GM13977 (cell line): ENCODE measurements at regions not wholly inside any gene's neighbourhood (a gene's known extent, or its start where the extent isn't known, plus 50 kb on each side); places are given as distances from the start of the nearest gene placed in this dataset.
A peak's percentile ranks its signal among the peaks of the same experiment; 100 is the strongest.

Source experiments
- DNase-seq: peaks from one replicate; pipeline ENCODE4 v3.0.0; 2012; ENCODE audit warnings: low spot score
- in situ Hi-C: fragments of 300-500 bp; cut with MboI; formaldehyde crosslinking; loops from one replicate; pipeline ENCODE4 v1.12.0; 2022; ENCODE audit warnings: low sequenced_read_pairs, low pct_unique_long_range_greater_than_20kb, mixed read lengths, inconsistent platforms; ENCODE audit not compliant: unreplicated experiment
- TF ChIP-seq, protein P1 (sequence below): IDR thresholded peaks from 2 replicates; pipeline ENCODE4 v1.5.1; 2012; ENCODE audit warnings: mild to moderate bottlenecking, control low read depth; ENCODE audit not compliant: insufficient read depth; ENCODE audit errors: extremely low read depth, missing control alignments

DNA sequence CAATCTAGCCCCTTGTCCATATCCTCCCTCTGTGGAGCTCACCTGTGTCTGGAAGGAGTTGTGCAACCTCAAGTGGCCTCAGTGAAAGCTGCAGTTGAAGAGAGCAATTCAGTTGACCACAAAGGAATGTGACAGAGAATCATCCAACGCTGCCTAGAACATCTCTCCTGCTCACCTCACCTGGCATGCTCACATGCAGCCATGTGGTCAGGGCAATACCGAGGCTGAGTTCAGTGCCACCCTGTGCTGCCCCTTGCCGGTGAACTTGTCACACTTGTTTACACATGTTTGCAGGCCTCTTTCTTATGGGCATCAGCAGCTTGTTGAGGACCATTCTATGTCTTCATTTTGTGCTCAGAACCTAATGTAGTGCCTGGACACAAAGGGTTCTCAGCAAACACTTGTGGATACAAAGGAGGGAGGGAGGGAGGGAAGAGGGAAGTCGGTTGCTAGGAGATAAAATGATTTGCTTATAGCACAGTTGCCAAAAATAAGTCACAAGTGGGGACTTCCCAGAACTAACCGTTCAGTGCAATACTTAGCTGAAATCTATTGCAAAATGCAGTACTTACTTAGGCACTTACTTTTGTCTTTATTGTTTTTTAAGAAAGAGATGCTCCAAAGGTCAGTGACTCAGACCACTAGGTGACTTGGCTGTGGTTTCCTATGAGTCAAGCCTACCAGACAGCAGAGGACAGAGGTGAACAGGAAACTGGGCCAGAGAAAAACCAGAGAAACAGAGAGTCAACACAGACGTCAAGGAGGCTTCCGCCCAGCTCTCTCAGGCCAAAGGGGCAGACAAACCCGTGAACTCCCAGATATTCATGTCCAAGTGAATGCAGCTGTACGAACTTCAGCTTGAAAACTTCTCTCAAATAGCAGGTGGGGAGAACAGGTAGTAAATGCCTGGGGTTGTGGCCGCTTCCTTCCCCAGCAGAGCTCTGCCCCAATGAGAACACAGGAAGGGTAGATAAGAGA is 227.8 kb upstream of the CTNNB1 start:
- DNase-seq = peak; percentile 66
- in situ Hi-C loops = loop anchor here (25.0 kb wide), 1 partner anchor 384 kb away; no protein-coding TSS in a partner anchor
- TF ChIP-seq, protein P1, sequence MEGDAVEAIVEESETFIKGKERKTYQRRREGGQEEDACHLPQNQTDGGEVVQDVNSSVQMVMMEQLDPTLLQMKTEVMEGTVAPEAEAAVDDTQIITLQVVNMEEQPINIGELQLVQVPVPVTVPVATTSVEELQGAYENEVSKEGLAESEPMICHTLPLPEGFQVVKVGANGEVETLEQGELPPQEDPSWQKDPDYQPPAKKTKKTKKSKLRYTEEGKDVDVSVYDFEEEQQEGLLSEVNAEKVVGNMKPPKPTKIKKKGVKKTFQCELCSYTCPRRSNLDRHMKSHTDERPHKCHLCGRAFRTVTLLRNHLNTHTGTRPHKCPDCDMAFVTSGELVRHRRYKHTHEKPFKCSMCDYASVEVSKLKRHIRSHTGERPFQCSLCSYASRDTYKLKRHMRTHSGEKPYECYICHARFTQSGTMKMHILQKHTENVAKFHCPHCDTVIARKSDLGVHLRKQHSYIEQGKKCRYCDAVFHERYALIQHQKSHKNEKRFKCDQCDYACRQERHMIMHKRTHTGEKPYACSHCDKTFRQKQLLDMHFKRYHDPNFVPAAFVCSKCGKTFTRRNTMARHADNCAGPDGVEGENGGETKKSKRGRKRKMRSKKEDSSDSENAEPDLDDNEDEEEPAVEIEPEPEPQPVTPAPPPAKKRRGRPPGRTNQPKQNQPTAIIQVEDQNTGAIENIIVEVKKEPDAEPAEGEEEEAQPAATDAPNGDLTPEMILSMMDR = peak; percentile 47

DNA sequence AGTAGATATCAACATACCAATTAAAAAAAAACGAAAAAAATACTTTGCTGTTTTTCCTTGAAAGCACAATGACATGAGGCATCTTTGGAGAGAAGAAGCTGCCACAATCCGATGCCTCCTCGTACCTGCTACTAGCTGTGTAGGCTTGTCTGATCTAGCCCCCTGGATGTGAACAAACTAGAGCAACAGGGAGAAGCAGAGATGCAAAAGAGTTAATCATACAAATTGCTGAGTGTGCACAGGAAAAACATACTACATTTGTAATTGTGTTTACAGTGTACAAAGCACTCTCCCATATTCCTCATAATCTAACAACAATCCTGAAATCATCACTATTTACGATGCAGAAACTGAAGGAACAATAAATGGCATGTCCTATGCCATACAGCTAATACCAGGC is 227.0 kb upstream of the CTNNB1 start:
- in situ Hi-C loops = loop anchor here (25.0 kb wide), 1 partner anchor 385 kb away; no protein-coding TSS in a partner anchor
- TF ChIP-seq, protein P1 = no peak
- DNase-seq = no peak

DNA sequence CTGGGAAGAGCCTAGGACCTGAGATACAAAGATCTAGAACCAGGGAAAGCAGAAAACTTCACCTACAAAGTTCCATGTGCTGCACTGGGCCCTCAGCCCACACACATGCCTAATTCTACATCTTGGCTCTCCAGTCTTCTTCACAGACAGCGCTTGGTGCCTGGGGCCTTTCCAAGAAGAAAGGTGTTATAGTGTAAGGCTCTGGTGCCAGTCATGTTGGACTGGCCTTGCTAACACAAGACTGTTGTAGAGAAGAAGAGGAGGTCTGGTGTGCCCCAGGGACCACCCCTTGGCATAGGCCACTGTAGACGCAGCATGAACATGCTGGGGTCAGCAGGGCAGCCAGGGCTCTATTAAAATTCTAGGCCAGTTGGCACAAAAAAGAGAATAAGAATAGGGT is 226.2 kb upstream of the CTNNB1 start:
- no peak for DNase-seq
- in situ Hi-C loops = loop anchor here (25.0 kb wide), 1 partner anchor 386 kb away; no protein-coding TSS in a partner anchor
- TF ChIP-seq, protein P1 = no peak

DNA sequence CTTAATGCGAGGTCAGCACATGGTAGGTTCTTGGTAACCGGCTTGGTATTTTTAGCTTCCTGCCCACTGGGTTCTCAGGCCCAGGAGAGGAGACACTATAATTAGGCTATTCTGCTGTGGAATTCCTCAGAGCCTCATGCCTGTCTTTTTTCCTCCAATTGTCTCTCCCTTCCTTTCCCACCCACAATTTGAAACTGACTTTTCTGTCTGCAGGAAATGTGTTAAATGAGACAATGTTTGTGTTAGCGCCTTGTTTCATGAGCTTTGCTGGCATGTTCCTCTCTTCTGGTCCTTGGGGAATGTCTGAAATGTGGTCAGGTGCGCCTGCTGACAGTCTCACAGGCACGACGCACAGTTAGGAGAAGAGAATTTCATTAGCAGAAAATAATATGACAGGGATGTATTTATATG is 223.6 kb upstream of the CTNNB1 start:
- in situ Hi-C loops = no loop called here
- no peak for DNase-seq
- TF ChIP-seq, protein P1 = no peak

DNA sequence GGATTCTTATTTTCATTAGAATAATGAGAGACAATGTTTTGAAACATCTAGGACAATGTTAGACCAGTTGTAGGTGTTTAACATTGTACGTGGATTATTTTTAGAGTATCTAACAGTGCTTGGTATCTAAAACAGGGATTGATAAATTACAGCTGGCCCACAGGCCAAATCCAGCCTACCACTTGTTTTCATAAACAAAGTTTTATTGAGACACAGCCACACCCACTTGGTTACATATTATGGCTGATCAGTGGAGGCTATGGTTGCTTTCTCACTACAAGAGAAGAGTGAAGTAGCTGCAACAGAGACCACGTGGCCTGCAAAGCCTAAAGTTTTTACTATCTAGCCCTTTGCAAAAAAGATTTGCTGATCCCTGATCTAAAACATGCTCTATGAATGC is 223.1 kb upstream of the CTNNB1 start:
- in situ Hi-C loops = no loop called here
- TF ChIP-seq, protein P1 = no peak
- DNase-seq = no peak

DNA sequence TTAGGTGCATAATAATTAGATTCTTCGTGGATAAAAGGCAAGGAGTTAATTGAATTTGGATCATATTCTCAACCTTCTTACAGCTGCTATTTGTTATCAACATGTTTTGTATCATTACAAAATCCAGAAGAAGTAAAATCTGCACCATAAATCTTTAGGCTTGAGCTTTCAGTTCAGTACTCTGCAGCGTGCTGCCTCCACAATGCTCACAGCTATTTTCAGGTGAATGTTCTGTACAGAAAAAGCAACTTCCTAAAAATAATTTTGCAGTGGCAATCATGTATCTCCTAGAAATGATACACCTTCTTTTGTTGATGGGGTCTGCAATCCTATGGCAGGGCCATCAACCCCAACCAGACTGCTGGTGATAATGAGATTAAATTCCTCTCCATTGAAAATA is 220.9 kb upstream of the CTNNB1 start:
- TF ChIP-seq, protein P1 = no peak
- no peak for DNase-seq
- in situ Hi-C loops = no loop called here
